Activated T-helper 17 cell treated with anti-CD3 and anti-CD28 coated beads, Interleukin-2, amount 50 U/mL, for 72 hours (primary cell): ENCODE measurements at regions not wholly inside any gene's neighbourhood (a gene's known extent, or its start where the extent isn't known, plus 50 kb on each side); places are given as distances from the start of the nearest gene placed in this dataset.

Source experiments
- ATAC-seq: fragments of 150-1000 bp; cut with Tn5 transposase; replicated peaks from 2 replicates; pipeline ENCODE4 v1.10.0; 2021; ENCODE audit warnings: mild to moderate bottlenecking, moderate library complexity
- H3K27ac Mint-ChIP-seq: one replicate; pipeline ENCODE4 v1.8.0; 2022; ENCODE audit warnings: mixed read lengths
- H3K27me3 Mint-ChIP-seq: one replicate; pipeline ENCODE4 v1.8.0; 2022; ENCODE audit warnings: mixed read lengths
- H3K36me3 Mint-ChIP-seq: one replicate; pipeline ENCODE4 v1.8.0; 2022; ENCODE audit warnings: low read depth, mild to moderate bottlenecking, mixed read lengths
- H3K4me1 Mint-ChIP-seq: one replicate; pipeline ENCODE4 v1.8.0; 2022; ENCODE audit warnings: mixed read lengths
- H3K4me3 Mint-ChIP-seq: one replicate; pipeline ENCODE4 v1.8.0; 2022; ENCODE audit warnings: mild to moderate bottlenecking, mixed read lengths
- H3K9me3 Mint-ChIP-seq: one replicate; pipeline ENCODE4 v1.8.0; 2022; ENCODE audit warnings: mixed read lengths

DNA sequence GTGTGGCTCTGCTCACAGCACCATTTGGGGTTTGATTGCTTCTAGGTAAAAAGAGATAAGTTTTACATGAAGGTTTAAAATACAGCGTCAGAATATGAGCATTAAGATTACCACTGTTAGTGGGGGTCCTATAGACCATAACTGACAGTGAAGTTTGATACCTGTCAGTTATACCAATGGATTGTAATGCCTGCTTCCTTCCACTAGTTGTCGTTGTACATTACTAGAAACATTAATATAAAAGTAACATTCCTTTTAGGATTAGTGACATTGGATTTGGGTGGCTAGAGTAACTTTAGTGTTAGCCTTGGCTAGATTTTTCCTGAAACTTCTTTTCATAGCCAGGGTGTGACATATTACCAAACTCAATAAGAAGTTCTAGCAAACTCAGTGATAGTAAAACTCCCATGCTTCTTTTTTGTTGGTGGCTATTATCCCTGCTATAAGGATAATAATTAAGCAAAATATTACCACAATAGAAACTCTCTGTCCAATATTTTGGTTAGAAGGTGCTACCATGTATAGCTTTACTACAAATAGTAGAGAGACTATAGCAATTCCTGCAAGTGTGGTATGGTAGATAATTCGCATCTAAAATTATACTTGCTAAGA, 57.1 kb downstream of the FAM181B start:
- Mint-ChIP-seq H3K9me3 (no peaks in the 10 kb centered on the region), H3K36me3 (no peaks in the 10 kb centered on the region), H3K4me3 (no peak overlapping the region), H3K4me1 (no peaks in the 10 kb centered on the region), H3K27ac (no peak overlapping the region), H3K27me3 (peaks cover 17% of the 10 kb centered on the region)
- ATAC-seq: no peak

DNA sequence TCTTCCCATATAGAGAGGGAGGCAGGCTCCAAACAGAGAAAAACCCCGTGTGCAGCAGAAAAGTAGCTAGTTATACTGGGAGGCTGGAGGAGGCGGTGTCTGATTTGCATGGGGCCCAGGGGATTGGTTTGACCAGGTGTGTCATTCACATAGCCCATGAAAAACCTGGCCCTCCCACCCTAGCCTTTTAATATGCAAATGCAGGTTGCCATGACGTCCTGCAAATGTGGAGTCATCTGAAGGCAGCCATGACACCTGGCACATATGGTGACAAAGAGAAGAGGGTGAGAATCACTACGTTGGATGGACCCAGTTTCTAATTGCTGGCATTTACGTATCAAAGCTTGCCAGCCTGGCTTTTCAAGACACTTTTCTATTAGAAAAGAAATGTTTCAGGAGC, 57.8 kb downstream of the FAM181B start:
- no peak for ATAC-seq
- no peaks in the 10 kb centered on the region for H3K36me3 Mint-ChIP-seq
- no peak overlapping the region for H3K27ac Mint-ChIP-seq
- H3K9me3 Mint-ChIP-seq: no peaks in the 10 kb centered on the region
- no peak overlapping the region for H3K4me3 Mint-ChIP-seq
- peaks cover 17% of the 10 kb centered on the region for H3K27me3 Mint-ChIP-seq
- H3K4me1 Mint-ChIP-seq: no peaks in the 10 kb centered on the region

DNA sequence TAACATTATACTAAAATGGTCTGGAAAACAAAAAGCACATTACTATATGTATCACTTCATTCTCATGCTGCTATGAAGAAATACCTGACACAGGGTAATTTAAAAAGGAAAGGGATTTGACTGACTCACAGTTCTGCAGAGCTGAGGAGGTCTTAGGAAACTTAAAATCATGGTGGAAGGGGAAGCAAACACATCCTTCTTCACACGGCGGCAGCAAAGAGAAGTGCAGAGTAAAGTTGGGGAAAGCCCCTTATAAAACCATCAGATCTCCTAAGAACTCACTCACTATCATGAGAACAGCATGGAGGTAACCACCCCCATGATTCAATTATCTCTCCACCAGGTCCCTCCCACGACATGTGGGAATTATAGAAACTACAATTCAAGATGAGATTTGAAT, 60.0 kb downstream of the FAM181B start:
- no peaks in the 10 kb centered on the region for H3K36me3 Mint-ChIP-seq
- no peaks in the 10 kb centered on the region for H3K4me1 Mint-ChIP-seq
- peaks cover 25% of the 10 kb centered on the region for H3K27me3 Mint-ChIP-seq
- no peak for ATAC-seq
- no peak overlapping the region for H3K27ac Mint-ChIP-seq
- H3K9me3 Mint-ChIP-seq: no peaks in the 10 kb centered on the region
- no peak overlapping the region for H3K4me3 Mint-ChIP-seq

DNA sequence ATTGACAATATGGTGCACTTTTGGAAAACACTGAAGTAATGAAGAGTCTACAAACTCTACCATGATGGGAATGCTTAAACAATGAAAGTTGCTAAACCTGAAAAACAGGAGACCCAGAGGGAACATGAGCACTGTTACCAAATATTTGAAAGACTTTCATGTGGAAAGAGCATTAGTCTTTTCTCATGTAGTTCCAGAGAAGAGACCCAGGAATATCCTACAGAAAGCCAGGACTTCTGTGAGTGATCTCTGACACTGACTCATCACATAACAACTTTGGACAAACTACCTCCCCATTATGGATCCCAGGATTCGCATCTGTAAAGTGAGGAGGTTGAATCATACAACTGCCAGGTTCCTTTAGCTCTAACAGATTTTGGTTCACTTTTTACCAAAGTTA, 62.2 kb downstream of the FAM181B start:
- no peaks in the 10 kb centered on the region for H3K9me3 Mint-ChIP-seq
- H3K27ac Mint-ChIP-seq: no peak overlapping the region
- H3K27me3 Mint-ChIP-seq: peaks cover 30% of the 10 kb centered on the region
- no peak for ATAC-seq
- no peak overlapping the region for H3K4me3 Mint-ChIP-seq
- no peaks in the 10 kb centered on the region for H3K4me1 Mint-ChIP-seq
- no peaks in the 10 kb centered on the region for H3K36me3 Mint-ChIP-seq

DNA sequence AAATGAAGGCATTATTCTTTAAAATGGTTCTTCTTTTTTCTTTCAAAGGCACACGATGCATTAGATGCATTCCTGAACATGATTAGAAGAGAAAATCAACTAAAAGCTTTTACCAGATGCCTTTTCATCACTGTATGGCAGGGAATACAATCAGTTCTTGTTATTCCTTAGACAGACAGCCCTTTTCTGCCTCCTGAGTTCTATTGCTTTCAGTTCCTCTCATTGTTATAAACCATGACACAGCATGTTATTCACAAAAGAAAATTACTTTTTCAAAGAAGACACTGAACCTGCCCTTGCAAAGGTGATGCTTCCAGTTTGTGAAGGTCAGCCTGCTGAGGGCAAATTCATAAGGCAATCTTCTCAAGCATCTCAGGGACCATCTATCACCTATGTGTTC, 70.1 kb downstream of the FAM181B start:
- Mint-ChIP-seq H3K36me3 (no peaks in the 10 kb centered on the region), H3K27me3 (peaks cover 5% of the 10 kb centered on the region), H3K9me3 (no peaks in the 10 kb centered on the region), H3K27ac (no peak overlapping the region), H3K4me3 (no peak overlapping the region), H3K4me1 (no peaks in the 10 kb centered on the region)
- ATAC-seq: no peak

DNA sequence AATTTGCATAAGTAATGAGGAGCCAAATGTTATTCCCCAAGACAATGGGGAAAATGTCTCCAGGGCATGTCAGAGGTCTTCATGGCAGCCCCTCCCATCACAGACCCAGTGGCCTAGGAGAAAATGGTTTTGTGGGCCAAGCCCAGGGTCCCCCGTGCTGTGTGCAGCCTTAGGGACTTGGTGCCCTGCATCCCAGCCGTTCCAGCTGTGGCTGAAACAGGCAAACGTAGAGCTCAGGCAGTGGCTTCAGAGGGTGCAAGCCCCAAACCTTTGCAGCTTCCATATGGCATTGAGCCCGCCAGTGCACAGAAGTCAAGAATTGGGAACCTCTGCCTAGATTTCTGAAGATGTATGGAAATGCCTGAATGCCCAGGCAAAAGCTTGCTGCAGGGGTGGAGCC, 79.9 kb downstream of the FAM181B start:
- peaks cover 18% of the 10 kb centered on the region for H3K27me3 Mint-ChIP-seq
- no peaks in the 10 kb centered on the region for H3K4me1 Mint-ChIP-seq
- H3K4me3 Mint-ChIP-seq: no peak overlapping the region
- peaks cover 3% of the 10 kb centered on the region for H3K9me3 Mint-ChIP-seq
- ATAC-seq: no peak
- no peaks in the 10 kb centered on the region for H3K36me3 Mint-ChIP-seq
- no peak overlapping the region for H3K27ac Mint-ChIP-seq

DNA sequence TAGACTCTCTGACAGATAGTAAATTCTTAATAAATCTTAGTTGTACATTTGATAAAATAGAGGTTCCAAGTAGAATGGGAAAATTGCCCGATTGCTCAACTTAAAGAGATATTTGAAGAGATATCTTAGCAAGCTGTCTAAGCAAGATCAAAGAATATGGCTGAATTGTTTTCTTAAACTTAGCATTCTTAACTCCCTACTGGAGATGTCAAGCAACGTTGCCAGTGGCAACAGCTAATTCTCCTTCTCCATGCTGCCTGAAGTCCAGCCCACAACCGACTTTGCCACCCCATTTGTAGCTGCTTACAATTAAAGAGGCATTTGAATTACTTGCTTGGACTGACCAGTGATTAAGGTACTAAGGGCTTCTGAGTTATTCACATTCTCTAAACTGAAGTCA, 94.4 kb downstream of the FAM181B start:
- Mint-ChIP-seq H3K9me3 (no peaks in the 10 kb centered on the region), H3K4me1 (no peaks in the 10 kb centered on the region), H3K27me3 (peaks cover 11% of the 10 kb centered on the region), H3K27ac (no peak overlapping the region), H3K4me3 (no peak overlapping the region), H3K36me3 (no peaks in the 10 kb centered on the region)
- no peak for ATAC-seq

DNA sequence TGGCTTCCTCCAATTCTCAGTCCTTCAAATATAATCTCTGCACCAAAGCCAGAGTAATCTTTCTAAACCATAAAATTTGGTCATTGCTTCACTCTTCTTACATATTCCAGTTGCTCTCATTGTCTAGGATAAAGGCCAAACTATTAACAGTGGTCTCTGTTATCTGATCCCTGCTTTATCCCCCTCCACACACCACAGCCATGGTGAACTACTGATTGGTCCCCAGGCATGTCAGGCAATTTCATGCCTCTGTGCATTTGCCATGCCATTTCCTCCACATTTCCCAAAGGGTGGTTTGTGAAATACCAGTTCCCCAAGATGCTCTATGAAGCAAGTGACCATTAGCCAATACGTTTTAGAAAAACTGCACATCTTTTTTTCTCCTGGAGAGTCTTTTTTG, 97.0 kb downstream of the FAM181B start:
- Mint-ChIP-seq H3K27me3 (peaks cover 8% of the 10 kb centered on the region), H3K36me3 (no peaks in the 10 kb centered on the region), H3K4me1 (no peaks in the 10 kb centered on the region), H3K9me3 (no peaks in the 10 kb centered on the region), H3K27ac (no peak overlapping the region), H3K4me3 (no peak overlapping the region)
- ATAC-seq: no peak

DNA sequence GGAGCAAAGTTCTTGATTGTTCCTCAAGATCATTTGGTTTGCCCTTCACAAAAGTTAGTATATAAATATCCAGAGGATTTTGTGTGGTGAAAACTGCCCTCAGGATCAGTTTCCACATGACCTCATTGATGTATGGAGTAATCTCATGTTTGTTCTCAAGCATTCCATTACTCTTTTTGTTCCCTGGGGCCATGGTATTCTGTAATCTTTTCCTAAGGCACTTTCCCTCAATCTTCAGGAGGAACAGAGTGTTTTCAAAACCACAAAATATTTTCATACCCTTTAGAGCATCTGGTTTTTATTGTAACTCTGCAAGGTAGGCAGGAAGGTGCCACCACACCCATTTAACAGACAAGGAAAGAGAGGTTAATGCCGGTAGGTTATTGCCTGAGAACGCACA, 99.6 kb downstream of the FAM181B start:
- H3K4me1 Mint-ChIP-seq: no peaks in the 10 kb centered on the region
- no peak overlapping the region for H3K4me3 Mint-ChIP-seq
- H3K9me3 Mint-ChIP-seq: no peaks in the 10 kb centered on the region

DNA sequence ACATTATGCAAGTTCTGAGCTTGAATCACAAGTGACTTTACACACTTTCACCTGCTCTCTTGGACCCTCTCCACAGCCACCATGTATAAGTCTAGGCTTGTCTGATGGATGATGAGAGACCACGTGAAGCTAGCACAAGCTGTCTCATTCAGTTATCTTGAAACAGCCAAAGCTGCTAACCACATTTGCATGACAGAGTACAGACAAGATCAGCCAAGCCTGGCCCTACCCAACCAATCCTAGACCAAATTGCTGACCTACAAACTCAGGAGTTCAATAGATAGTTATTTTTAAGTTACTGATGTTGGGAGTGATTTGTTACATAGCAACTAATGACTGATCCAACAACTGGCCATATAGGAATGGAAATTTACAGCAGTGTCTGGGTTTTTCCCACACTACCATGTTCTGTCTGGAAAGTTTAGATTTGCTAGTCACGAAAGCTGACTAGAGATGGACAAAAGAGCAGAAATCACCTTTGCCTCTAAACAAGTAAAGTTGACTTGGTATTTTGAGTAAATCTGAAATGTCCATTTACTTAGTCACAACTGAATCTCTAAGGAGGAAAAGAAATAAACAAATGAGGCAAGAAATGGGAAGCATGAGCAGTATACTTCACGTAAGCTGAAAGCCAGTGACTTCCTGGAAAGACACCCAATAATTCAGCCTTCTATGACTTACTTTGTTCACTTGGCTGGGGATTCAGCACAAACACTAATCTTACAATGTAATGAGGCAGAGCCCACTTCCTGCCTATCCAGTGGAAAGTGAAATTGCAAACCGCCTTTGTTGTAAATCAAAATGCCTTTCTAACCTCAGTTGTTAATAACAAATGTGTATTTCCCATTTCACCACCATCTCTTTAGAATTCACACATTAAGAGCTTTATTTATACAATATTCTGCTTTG, 101.7 kb downstream of the FAM181B start:
- Mint-ChIP-seq H3K27me3 (peaks cover 5% of the 10 kb centered on the region), H3K9me3 (peaks cover 9% of the 10 kb centered on the region), H3K27ac (no peak overlapping the region), H3K4me3 (no peak overlapping the region), H3K36me3 (no peaks in the 10 kb centered on the region), H3K4me1 (no peaks in the 10 kb centered on the region)
- ATAC-seq: no peak

More for the DNA sequence above, 99.6 kb downstream of the FAM181B start:
- Mint-ChIP-seq H3K27ac (no peak overlapping the region), H3K36me3 (no peaks in the 10 kb centered on the region), H3K27me3 (peaks cover 8% of the 10 kb centered on the region)
- no peak for ATAC-seq

DNA sequence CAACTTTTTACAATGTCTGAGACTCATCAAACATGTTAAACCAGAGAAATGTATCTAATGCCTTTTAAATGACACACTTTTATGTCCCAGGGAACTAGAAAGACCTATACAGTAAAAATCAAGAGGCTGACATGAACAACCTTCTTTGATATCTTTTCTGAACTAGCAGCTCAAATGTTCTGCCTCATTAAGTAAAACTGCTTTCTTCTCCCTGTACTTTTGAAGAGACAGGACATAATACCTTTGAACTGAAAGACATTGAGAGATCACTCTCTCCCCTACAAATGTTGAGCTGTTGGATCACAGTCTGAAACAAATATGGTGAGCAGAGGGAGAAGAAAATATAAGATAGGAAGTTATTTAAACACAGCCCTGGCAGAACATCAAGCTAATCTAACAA, 123.0 kb downstream of the FAM181B start:
- H3K9me3 Mint-ChIP-seq: no peaks in the 10 kb centered on the region
- H3K36me3 Mint-ChIP-seq: no peaks in the 10 kb centered on the region
- H3K27ac Mint-ChIP-seq: no peak overlapping the region
- no peaks in the 10 kb centered on the region for H3K4me1 Mint-ChIP-seq
- H3K27me3 Mint-ChIP-seq: peaks cover 3% of the 10 kb centered on the region
- ATAC-seq: no peak
- H3K4me3 Mint-ChIP-seq: no peak overlapping the region

DNA sequence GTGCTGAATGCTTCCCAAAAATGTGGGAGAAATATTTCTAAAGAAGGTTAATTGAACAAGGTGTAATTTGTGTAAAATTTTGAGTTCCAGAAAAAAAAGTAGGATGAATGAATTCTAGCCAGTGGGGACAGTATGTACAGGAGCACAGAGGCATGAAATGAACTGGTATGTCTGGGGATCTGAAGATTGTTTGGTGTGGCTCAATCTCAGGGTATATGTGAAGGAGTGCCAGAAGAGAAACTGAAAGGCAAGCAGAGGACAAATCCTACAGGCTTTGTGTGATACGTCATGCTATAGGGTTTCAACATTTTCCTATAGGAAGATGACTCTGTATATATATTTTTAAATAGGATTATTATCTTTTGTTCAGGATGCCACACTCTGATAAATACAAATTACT, 126.9 kb downstream of the FAM181B start:
- Mint-ChIP-seq H3K27ac (no peak overlapping the region), H3K27me3 (peaks cover 6% of the 10 kb centered on the region), H3K4me1 (no peaks in the 10 kb centered on the region), H3K9me3 (no peaks in the 10 kb centered on the region), H3K36me3 (no peaks in the 10 kb centered on the region), H3K4me3 (no peak overlapping the region)
- ATAC-seq: no peak

DNA sequence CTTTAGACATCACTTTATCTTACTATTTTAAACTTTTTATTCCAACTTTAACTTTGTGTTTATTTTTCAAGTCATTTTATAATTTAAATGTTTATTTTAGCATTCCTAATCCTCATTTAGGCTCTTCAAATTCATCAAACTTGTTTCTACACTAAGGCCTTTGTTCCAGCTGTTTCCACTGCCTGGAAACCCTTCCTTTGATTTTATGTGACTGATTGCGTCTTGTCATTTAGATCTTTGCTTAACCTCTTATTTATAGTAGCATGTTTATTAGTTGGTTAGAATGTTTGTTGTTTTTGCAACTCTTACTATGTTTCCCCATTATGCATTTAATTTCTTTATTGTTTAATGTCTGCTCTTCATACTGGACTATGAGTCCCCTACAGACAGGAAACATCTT, 132.0 kb downstream of the FAM181B start:
- ATAC-seq: no peak
- Mint-ChIP-seq H3K36me3 (no peaks in the 10 kb centered on the region), H3K27me3 (peaks cover 3% of the 10 kb centered on the region), H3K4me3 (no peak overlapping the region), H3K27ac (no peak overlapping the region), H3K4me1 (no peaks in the 10 kb centered on the region), H3K9me3 (no peaks in the 10 kb centered on the region)

DNA sequence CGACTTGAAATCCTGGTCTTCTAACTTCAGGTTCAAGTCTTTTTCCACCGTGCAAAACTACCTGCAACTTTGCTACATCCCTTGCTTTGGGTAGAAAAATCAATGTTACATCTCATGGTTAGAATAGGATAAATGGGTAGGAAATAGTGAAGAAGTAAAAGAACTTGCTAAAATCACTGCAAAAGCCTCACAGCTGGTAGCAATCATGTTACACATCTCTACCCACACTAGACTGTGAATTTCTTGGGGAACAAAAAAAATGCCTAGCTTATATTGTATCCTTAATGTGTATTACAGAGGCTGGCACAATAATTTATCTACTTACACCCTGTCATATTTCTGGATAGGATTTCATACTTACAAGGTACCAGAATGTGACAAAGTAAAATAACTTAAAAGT, 133.8 kb downstream of the FAM181B start:
- H3K27ac Mint-ChIP-seq: no peak overlapping the region
- no peaks in the 10 kb centered on the region for H3K9me3 Mint-ChIP-seq
- H3K4me3 Mint-ChIP-seq: no peak overlapping the region
- H3K36me3 Mint-ChIP-seq: no peaks in the 10 kb centered on the region
- peaks cover 3% of the 10 kb centered on the region for H3K27me3 Mint-ChIP-seq
- H3K4me1 Mint-ChIP-seq: no peaks in the 10 kb centered on the region
- no peak for ATAC-seq

DNA sequence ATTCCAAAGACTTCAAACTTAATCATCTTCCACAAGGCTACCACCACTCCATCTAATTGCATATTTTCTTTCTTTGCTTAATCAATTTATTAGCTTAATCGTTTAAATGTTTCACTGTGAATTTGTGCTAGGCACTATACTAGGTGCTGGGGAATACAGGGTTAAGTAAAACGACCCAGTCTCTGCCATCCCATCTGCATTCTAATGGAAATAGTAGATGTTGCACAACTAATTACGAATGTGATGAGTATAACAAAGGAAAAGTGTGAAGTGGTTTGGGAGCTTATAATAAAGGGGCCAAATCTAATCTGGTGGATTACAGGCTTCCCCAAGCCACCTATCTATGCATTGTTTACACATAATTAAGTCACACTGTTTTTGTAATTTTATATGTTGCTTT, 147.1 kb downstream of the FAM181B start:
- Mint-ChIP-seq H3K4me1 (no peaks in the 10 kb centered on the region), H3K4me3 (no peak overlapping the region), H3K9me3 (peaks cover 6% of the 10 kb centered on the region), H3K27me3 (no peaks in the 10 kb centered on the region), H3K36me3 (no peaks in the 10 kb centered on the region), H3K27ac (no peak overlapping the region)
- no peak for ATAC-seq
